Right hindlimb (tissue), 1 donor: ENCODE measurements at regions not wholly inside any gene's neighbourhood (a gene's known extent, or its start where the extent isn't known, plus 50 kb on each side); places are given as distances from the start of the nearest gene placed in this dataset.
A peak's percentile ranks its signal among the peaks of the same experiment; 100 is the strongest.
"Not testable (repeated sequence)": the region's sequence is repeated elsewhere in the genome, so short reads cannot be mapped to it uniquely, and the experiment has no call there.

Experiments
- DNase-seq: peaks from one replicate; pipeline ENCODE4 v3.0.0-alpha.2; 2018

- DNase-seq, result peak; percentile 46
These were observed 242.3 kb downstream of the TEX29 start for GRCh38 chr13:111562716-111563115.

- DNase-seq, result no peak
These were observed 244.2 kb downstream of the TEX29 start for GRCh38 chr13:111564606-111565005.

- DNase-seq, result no peak
These were observed 245.0 kb downstream of the TEX29 start for GRCh38 chr13:111565400-111565799.

GRCh38 chr13:111566567-111566966 is 246.1 kb downstream of the TEX29 start:
- no peak for DNase-seq

- no peak for DNase-seq
These were observed 247.2 kb downstream of the TEX29 start for GRCh38 chr13:111567637-111568036.

- no peak for DNase-seq
These were observed 247.8 kb downstream of the TEX29 start for GRCh38 chr13:111568290-111568689.

DNA sequence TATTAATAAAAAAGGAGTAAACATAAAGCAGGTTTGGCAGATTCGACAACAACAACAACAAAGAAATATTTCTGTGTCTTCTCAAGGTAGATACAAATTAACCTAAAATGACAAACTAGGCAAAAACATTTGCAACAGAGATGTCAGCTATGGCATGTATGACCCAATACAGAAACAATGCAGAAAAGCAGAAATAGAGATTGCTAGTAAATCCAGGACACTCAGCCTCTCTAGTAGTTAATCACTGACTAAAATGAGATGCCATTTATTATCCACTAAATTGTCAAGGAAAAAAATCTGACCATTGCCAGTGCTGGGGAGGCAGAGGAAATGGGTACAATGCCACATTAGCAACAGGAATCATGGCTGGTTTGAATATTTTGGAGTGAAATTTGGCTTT is 250.5 kb downstream of the TEX29 start:
- no peak for DNase-seq

- no peak for DNase-seq
These were observed 252.7 kb downstream of the TEX29 start for GRCh38 chr13:111572956-111573761.

DNA sequence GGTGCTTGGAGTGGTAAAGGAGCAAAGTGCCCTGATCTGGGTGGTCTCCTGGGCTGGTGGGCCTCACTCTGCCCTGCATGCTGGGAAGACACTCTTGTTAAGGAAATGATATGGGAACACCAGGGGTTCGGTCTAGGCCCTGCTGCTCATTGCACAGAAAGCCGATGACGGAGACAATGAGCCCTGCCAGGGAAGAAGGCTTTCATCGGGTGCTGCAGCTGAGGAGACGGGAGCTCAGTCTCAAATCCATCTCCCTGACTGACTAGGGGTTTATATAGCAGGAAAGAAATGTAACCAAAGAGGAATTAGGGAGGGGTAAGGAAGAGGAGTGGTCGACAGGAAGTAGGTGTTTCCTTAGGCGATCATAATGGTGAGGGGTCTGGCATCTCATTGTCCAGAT is 253.4 kb downstream of the TEX29 start:
- no peak for DNase-seq

DNA sequence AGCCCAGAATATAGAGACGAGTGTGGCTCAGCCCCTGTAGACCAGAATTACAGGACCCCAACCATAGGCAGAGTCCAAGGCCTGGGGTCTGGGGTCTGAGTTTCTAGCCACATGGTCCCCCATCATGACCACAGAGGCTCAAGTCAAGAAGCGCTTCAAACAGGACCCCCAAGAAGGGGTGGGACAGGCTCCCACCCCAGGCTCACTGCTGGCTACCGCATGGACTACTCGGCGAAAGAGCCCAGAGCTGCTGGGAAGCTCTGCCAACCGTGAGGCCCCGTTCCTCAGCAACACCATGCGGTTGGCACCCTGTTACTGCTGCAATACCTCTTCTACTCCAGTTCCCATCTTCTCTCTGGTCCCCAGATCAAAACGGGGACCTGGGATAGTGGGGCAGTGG is 254.8 kb downstream of the TEX29 start:
- no peak for DNase-seq

GRCh38 chr13:111575719-111576118 is 255.3 kb downstream of the TEX29 start:
- DNase-seq, result no peak

GRCh38 chr13:111577208-111577828 is 256.9 kb downstream of the TEX29 start:
- DNase-seq, result no peak

DNA sequence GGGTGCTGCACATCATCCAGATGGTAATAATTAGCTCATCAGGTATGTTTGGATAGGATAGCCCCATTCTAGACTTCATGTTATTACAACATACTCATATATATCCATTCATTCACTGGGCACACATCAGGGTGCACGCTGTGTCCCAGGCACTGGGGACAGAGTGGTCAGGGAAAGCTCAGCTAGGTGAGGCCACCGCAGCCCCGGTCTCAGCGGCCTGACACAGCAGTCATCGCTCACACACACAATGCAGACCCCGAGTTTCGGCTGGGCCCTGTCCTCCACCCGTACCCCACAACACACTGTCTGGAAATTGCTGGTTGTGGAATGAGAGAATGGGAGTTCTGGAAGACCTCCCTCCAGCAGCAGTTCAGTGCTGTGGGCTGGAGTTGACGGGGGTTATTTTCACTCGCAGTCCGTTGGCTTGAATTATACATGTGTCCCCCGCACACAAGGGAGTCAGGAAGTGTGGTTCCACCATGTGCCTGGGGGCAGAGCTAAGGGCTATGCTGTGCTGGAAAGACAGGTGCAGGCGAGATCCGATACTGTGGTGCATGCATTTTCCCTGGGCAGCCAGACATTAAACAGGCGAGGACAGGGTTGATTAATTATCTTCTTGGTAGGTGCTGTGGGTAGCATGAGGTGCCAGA is 257.6 kb downstream of the TEX29 start:
- no peak for DNase-seq

- DNase-seq, result no peak
These were observed 263.7 kb downstream of the TEX29 start for GRCh38 chr13:111584101-111584672.

DNA sequence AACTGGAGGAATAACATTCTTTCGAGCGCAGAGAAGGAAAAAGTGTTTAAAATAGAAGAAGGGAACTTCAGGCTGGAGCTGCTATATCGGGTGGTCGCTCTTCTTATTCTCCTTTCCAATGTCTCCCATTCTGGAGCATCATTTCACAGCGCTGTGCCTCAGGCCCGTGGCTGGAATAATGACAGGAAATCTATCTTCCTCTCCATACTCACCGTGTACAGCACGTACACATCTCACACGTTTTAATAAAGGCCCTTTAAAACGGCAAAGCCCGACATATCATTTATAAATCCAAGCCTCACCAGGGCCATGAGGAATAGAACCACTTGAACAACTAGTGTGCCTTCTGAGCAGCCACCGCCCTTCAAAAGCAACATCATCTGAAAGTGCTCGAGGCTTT is 264.4 kb downstream of the TEX29 start:
- DNase-seq, result no peak

DNA sequence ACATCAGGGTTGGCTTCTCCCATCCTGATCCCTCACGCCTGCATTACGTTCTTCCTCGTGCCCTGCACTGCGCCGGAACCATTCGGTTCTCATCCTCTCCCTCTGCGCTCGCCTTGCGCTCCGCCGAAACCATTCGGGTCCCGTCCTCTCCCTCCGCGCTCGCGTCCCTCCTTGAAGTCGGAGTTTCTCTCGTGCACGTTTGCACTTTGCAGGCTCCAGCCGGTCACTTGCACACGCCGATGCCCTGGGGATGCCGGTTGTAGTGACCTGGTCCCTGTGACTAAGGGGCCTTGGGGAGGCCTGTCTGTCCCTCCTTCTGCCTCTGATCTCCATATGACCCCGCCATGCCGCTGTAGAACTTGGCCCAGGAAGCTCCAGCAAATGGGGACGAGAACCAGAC is 265.8 kb downstream of the TEX29 start:
- no peak for DNase-seq

GRCh38 chr13:111587249-111587648 is 266.8 kb downstream of the TEX29 start:
- DNase-seq, result no peak

GRCh38 chr13:111589321-111589720 is 268.9 kb downstream of the TEX29 start:
- no peak for DNase-seq

DNA sequence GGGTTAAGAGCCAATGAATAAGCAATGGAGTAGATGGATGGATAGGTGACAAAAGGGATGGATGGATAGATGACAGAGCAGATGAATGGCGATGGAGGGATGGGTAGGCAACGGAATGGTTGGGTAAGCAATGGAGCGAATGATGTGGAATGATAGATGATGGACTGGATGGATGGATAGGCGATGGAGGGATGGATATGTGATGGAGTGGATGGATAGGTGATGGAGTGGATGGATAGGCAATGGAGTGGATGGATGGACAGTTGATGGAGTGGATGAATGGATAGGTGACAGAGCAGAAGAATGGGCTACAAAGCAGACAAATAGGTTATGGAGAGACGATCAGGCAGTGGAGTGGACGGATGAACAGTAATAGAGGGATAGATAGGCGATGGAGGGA is 269.6 kb downstream of the TEX29 start:
- DNase-seq, result no peak

DNA sequence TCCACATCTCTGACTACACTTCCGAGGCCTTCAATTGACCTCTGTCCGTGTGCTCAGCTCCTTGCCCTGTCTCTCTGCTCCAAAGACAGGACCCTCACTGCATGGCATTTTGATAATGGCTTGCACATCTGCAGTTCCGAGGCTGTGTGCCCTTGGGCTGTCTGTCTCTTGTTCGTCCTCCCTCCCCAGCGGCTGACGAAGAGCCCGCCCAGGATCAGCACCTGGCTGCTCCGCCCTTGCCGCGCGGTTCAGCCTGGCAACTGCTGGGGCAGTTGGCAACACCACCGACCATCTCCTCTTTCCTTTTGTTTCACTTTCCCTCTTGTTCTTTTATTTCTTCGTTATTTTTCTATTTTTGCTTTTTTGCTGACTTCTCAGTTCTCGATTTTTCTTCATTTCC is 270.4 kb downstream of the TEX29 start:
- DNase-seq, result no peak

GRCh38 chr13:111593490-111593889 is 273.0 kb downstream of the TEX29 start:
- DNase-seq, result not testable (repeated sequence)

- DNase-seq, result no peak
These were observed 274.2 kb downstream of the TEX29 start for GRCh38 chr13:111594606-111595005.

DNA sequence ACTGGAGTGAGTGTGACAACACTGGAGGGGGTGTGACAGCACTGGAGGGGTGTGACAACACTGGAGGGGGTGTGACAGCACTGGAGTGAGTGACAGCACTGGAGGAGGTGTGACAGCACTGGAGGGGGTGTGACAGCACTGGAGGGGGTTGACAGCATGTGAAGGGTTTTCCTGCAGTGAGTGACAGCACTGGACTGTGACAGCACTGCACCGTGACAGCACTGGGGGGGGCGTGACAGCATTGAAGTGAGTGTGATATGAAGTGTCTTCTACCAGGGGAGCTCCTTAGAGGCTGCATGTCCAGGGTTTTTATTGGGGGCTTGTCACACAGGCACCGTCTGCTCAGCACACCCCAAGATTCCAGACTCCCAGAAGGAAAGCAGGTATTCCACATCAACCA is 274.8 kb downstream of the TEX29 start:
- DNase-seq, result no peak

DNA sequence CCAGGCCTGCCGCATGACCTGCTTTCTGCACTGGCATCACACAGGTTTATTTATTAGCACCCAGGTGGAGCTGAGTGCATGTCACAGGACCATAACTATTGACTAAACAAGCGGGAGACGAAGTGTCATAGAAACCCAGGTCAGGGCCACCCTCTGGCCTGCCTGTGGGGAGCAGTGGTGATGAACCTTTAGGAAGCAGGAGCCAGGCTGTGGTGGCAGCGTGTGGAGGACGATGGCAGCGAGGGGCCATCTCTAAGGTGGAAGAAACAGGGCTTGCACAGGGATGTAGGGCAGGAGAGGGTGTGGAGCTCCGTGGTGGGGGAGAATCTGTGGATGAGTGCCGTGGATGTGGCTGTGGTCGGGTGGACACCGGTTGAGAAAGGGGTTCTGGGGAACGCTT is 275.3 kb downstream of the TEX29 start:
- no peak for DNase-seq
